GM12864 (cell line): ENCODE measurements at regions not wholly inside any gene's neighbourhood (a gene's known extent, or its start where the extent isn't known, plus 50 kb on each side); places are given as distances from the start of the nearest gene placed in this dataset.

Experiments used
- DNase-seq: peaks from one replicate; pipeline ENCODE4 v3.0.0-alpha.2; 2011; ENCODE audit warnings: low read depth
- H3K4me3 ChIP-seq: 2 replicates; pipeline ENCODE4 v1.5.1; 2011; ENCODE audit warnings: mild to moderate bottlenecking, low read depth, low read length, control low read depth
- CTCF ChIP-seq: IDR thresholded peaks from 2 replicates; pipeline ENCODE4 v1.5.1; 2011; ENCODE audit warnings: low read depth, mild to moderate bottlenecking, moderate library complexity, low read length, control low read depth, inconsistent platforms; ENCODE audit errors: missing control alignments

- peak; percentile 73 for DNase-seq
- TF ChIP-seq CTCF = no peak
- no peak overlapping the region for H3K4me3 ChIP-seq
Observed at GRCh38 chr15:70486451-70487386, 276.6 kb downstream of the UACA start.

GRCh38 chr15:70486012-70486411 lies 277.3 kb downstream of the UACA start:
- no peak for DNase-seq
- no peak overlapping the region for H3K4me3 ChIP-seq
- no peak for TF ChIP-seq CTCF

GRCh38 chr15:70484993-70485392 lies 278.4 kb downstream of the UACA start:
- no peak for DNase-seq
- H3K4me3 ChIP-seq = no peak overlapping the region
- no peak for TF ChIP-seq CTCF

- no peak for DNase-seq
- H3K4me3 ChIP-seq = no peak overlapping the region
- no peak for TF ChIP-seq CTCF
Observed at GRCh38 chr15:70483513-70483912, 279.8 kb downstream of the UACA start.

- no peak overlapping the region for H3K4me3 ChIP-seq
- DNase-seq = no peak
Observed at GRCh38 chr15:70480196-70480856, 283.0 kb downstream of the UACA start.

GRCh38 chr15:70479785-70480184 lies 283.6 kb downstream of the UACA start:
- no peak for DNase-seq
- TF ChIP-seq CTCF = no peak
- no peak overlapping the region for H3K4me3 ChIP-seq

More at GRCh38 chr15:70480196-70480856, 283.0 kb downstream of the UACA start:
- no peak for TF ChIP-seq CTCF
